Adrenal gland (tissue), 5 donors: ENCODE measurements at regions not wholly inside any gene's neighbourhood (a gene's known extent, or its start where the extent isn't known, plus 50 kb on each side); places are given as distances from the start of the nearest gene placed in this dataset.

ENCODE experiments used
- CTCF ChIP-seq, 6 experiments: fragments of 450-650 bp in 4 of 6; fragments of 200-600 bp in 2 of 6; sonication (generic) in 1 of 6; IDR thresholded peaks; 1 replicate in 5 of 6; 2 replicates in 1 of 6; pipeline versions ENCODE4 v1.5.1 to v1.8.0; 2016 to 2021; ENCODE audit warnings: antibody characterized with exemption in 6 of 6, mild to moderate bottlenecking in 2 of 6, moderate library complexity in 1 of 6
- POLR2A ChIP-seq, 2 donors: fragments of 450-650 bp; IDR thresholded peaks; one replicate each; pipeline ENCODE4 v1.6.1; 2017; ENCODE audit warnings: antibody characterized with exemption in 2 of 2, mild to moderate bottlenecking in 2 of 2, moderate library complexity in 1 of 2
- donor health status: DM: no; HTN: no; CAD: no.

DNA sequence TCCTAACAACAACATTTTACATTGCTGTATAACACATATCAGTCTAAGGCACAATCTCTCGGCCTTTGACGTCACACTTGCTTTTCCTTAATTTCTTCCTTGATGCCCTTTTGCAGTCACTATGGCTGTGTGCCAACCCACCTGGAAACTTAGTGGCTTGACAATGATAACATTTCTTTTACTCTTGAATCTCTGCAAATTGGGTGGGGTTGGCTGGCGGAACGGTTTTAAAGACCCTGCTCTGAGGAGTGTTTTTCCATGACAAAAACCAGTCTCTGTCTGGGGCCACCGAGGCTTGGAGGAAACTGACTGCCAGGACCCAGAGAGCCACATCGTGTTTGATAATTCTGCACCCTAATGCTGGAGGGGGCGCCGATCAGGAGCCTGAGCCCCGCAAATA, 115.6 kb downstream of the KLF13 start:
- TF ChIP-seq CTCF (IDR thresholded peaks at IDR 0.05) (no peak), POLR2A (IDR thresholded peaks at IDR 0.05) (no peak)
